ENCODE measurements at regions not wholly inside any gene's neighbourhood (a gene's known extent, or its start where the extent isn't known, plus 50 kb on each side); places are given as distances from the start of the nearest gene placed in this dataset.

- TF ChIP-seq SIN3A (IDR thresholded peaks at IDR 0.05; ENCODE audit: borderline replicate concordance, insufficient read depth, low read length) (no peak), POLR2AphosphoS5 (IDR thresholded peaks at IDR 0.05; ENCODE audit: low read depth, low read length) (no peak), REST (IDR thresholded peaks at IDR 0.05; ENCODE audit: insufficient read depth in 1 of 2, low read depth in 2 of 2, low read length in 2 of 2) (no peak)
Measured at GRCh38 chr7:155222573-155222972, 75.1 kb upstream of the INSIG1 start.

Measured in PFSK-1 (cell line).